ENCODE measurements at regions not wholly inside any gene's neighbourhood (a gene's known extent, or its start where the extent isn't known, plus 50 kb on each side); places are given as distances from the start of the nearest gene placed in this dataset.

DNA sequence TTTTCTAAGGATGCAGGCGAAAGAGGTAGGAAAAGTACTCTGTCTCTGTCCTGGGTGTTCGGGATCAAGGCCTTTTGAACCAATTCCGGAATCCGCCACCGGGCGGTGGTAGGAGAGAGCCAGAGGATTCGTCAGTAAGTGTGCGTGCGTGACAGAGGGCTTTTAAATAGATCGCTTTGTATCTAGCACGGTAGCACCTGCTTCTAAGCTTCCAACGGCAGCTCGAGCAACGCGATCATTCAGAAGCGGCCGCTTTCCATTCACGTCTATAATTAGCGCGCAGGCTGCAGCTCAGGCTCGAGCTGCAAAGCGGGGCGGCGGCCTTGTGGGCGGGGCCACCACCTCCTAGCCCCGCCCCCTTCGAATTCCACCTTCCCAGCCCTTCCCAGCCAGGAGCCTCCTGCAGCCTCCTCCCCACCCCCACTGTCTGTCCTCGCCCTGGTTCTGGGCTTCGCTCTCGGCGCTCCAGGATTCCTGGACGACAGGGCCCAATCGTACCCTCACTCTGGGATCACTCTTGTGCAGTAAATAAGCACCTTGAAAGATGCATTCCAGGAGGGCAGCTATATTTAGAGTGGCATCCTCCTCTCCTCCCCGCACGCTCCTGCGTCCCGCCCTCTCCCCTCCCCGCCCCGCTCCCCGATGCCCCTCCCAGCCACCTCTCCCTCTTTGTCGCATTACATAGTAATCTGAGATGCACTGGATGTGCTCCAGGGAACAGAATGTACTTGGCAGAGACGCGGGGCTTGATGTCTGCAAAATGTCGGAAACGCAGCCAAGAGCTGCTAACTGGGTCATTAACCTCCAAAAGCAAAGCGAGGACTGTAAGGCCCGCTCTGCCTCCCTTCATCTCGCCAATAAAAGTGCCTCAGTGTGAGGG lies 224.1 kb upstream of the TPRG1 start:
- TF ChIP-seq POLR2A (IDR thresholded peaks at IDR 0.05) = peak; percentile 33
- TF ChIP-seq, protein P1, sequence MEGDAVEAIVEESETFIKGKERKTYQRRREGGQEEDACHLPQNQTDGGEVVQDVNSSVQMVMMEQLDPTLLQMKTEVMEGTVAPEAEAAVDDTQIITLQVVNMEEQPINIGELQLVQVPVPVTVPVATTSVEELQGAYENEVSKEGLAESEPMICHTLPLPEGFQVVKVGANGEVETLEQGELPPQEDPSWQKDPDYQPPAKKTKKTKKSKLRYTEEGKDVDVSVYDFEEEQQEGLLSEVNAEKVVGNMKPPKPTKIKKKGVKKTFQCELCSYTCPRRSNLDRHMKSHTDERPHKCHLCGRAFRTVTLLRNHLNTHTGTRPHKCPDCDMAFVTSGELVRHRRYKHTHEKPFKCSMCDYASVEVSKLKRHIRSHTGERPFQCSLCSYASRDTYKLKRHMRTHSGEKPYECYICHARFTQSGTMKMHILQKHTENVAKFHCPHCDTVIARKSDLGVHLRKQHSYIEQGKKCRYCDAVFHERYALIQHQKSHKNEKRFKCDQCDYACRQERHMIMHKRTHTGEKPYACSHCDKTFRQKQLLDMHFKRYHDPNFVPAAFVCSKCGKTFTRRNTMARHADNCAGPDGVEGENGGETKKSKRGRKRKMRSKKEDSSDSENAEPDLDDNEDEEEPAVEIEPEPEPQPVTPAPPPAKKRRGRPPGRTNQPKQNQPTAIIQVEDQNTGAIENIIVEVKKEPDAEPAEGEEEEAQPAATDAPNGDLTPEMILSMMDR (IDR thresholded peaks at IDR 0.05) = peak; percentile 38 to 72 (median 41)
- peak; percentile 98 to 99 (median 99) for TF ChIP-seq POLR2AphosphoS5 (IDR thresholded peaks at IDR 0.05)
